SK-N-MC (cell line): ENCODE measurements at regions not wholly inside any gene's neighbourhood (a gene's known extent, or its start where the extent isn't known, plus 50 kb on each side); places are given as distances from the start of the nearest gene placed in this dataset.

Source experiments
- EZH2 ChIP-seq: fragments of 200-600 bp; sonication (generic); IDR thresholded peaks from one replicate; pipeline ENCODE4 v1.6.1; 2017; ENCODE audit warnings: antibody characterized with exemption
- FOXP2 ChIP-seq: optimal IDR thresholded peaks from 2 replicates; pipeline ENCODE3; 2011; ENCODE audit warnings: mild to moderate bottlenecking, moderate library complexity; ENCODE audit not compliant: insufficient read depth; ENCODE audit errors: extremely low read length, control extremely low read depth
- POLR2AphosphoS5 ChIP-seq: IDR thresholded peaks from 2 replicates; pipeline ENCODE4 v1.6.1; 2012; ENCODE audit warnings: mild to moderate bottlenecking, low read depth, low read length, borderline replicate concordance

DNA sequence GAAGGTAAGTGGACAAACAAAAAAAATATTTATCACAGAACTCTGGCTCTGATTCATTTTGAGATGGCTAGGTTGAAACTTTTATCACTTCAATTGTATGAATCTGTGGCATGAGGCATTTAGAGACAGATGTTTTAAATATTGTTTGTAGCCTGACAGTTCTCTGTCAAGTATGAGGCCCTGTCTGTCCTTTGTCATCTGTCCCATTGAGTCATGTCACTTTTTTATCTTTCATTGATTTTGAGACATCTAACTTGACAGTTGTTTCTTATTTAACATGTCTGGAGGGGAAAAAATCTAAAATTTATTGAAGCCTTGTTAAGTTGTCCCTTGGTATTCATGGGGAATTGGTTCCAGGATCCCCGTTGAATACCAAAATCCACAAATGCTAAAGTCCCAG lies 829.5 kb downstream of the FSCB start:
- no peak for TF ChIP-seq EZH2
- no peak for TF ChIP-seq POLR2AphosphoS5
- no peak for TF ChIP-seq FOXP2
